Caki2 (cell line): ENCODE measurements at regions not wholly inside any gene's neighbourhood (a gene's known extent, or its start where the extent isn't known, plus 50 kb on each side); places are given as distances from the start of the nearest gene placed in this dataset.
"Not testable (repeated sequence)": the region's sequence is repeated elsewhere in the genome, so short reads cannot be mapped to it uniquely, and the experiment has no call there.

Experiments used
- DNase-seq: peaks from one replicate; pipeline ENCODE4 v3.0.0-alpha.2; 2015; ENCODE audit warnings: low read depth
- in situ Hi-C: cut with HindIII; loops from 2 replicates; pipeline ENCODE4 v1.10.0; 2016; ENCODE audit warnings: low sequenced_read_pairs, low pct_unique_long_range_greater_than_20kb, mixed read lengths

DNA sequence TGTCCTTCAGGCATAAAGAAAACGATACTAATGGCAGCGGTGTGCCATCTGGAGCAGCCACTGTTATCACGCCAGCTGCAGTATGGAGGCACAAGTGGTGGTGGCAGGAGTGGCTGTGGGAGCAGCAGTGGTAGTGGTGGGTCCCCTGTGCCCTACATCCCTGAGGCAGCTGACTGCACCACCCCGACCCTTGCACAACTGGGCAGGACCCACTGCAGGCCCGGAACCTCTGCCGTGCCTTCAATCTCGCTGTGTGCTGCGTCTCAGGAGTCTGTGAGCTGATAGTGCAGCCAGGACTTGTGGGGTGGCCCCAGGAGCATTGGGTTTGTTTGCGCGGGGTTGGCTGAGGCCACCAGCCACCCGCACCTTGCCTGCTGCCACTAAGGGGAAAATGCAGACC is 1718.0 kb downstream of the SPATA31A7 start:
- in situ Hi-C loops, DNase-seq: not testable (repeated sequence)

DNA sequence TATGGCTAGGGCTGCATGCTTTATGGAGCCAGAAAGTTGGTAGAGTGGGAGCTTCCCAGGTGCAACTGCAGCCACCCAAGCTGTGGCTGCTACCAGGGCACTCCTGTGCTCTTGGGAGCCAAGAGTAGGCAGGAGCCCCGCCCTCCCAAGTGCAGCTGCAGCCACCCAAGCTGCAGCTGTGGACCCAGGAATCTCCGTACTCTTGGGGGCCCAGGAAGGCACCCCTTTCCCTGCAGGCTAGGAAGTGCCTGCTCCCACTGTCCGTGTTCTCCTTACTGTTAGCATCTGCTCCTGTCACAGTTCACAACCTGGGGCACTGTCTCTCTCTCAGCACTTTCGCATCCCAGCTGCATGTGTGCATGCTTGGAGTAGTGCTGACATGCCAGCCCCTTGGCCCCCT is 1718.4 kb downstream of the SPATA31A7 start:
- in situ Hi-C loops, DNase-seq: not testable (repeated sequence)

DNA sequence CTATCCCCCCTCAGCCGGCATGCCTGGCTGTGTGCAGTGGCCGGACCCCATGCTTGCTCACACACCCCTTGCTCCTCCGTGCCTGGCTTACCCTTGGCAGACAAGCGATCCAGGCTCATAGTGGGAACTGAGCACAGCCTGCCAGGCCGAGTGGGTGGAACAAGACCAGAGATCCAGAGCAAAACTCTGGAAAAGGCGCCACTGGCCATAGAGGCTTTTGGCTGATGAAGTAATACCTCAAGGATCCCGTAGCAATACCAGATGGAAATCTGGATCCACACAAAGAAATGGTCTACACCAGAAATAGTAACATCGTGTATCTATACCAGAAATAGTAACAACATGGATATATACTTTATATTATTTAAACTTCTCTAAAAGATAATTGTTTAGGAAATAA is 1719.6 kb downstream of the SPATA31A7 start:
- DNase-seq = not testable (repeated sequence)

DNA sequence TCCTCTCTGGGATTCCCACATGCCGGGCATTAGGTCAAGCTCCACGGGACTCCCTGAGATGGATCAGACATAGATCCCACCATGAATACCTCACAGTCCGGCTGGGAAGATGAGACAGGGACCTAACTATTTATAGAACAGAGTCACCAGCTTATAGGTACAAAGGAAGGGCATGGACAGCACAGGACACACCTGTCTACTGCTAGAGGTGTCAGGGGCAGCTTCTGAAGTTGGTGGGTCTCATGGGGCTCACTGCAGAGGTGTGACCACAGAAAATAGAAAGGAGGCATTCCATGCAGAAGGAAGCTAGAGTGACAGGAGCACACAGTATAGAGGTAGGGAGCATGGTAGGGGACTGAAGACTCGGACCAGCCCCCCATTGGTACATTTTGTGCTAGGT is 1722.4 kb downstream of the SPATA31A7 start:
- in situ Hi-C loops = not testable (repeated sequence)

More for the DNA sequence above, 1719.6 kb downstream of the SPATA31A7 start:
- in situ Hi-C loops = not testable (repeated sequence)

DNA sequence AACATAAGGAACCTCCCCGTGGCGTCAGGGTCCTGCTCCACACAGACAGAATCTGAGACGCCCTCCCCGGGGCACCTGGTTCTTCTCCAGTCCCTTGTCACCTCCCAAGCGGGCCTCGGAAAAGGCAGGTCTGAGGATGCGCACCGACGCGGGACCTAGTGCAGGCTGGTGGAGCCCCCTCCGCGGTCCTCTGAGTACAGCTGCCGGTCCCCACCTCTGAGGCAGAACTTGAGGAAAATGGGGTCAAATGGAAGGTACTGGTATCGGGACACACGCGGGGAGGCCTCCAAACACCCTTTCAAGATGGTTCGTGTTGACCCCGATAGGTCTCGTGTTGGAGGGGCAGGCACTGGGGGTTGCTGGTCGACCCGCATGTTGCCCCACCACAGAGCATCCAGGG is 1725.3 kb downstream of the SPATA31A7 start:
- DNase-seq, in situ Hi-C loops: not testable (repeated sequence)

More for the DNA sequence above, 1722.4 kb downstream of the SPATA31A7 start:
- not testable (repeated sequence) for DNase-seq

DNA sequence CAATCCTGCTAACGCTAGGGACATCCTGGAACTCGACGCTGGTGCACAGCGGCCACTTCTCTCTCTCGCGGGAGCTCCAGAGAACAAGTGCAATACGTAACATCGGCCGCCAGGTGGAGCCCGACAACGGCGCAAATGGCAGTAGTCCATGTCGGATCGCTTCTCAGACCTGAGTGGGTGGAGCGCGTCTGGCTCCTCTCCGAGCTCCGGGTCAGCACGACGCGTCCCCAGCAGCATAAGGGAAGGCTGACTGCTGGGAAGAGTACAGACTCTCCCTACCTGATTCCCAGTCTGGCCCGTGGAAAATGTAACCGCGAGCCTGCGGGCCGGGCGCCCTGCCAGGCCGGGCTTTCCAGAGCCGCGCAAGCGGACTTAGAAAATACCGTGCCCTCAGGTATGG is 1725.8 kb downstream of the SPATA31A7 start:
- in situ Hi-C loops = not testable (repeated sequence)

DNA sequence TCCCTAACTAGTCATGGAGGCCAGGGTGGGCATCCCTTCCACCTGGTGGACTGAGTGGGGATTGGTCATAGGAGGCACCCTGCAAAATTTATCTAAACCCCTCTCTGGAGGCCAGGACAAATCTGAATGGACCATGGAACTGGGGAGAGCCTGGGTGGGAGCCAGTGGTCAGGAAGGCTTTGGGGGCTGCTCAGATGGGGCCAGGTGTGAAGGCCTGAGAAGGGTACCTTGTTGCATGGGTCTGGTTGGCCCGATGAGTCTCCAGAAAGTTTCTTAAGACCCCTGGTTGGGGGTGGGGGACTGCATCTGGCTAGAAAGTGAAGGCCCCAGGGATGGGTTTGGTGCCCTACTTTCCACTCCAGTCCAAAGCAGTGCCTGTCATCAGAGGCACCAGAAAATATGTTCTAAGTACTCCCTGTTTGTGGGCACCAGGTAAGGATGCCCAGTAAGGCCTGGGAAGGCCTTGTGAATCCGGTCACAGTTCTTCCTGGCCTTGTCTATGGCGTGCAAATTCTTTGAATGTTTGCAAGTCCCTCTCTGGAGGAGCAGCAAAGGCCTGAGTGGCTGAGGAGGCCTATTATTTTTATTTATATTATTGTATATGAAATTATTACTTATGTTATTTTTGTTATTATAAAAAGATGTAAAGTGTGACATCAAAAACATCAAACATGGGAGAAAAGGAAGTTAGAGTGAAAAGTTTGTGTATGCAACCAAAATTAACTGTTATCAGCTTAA is 1729.0 kb downstream of the SPATA31A7 start:
- DNase-seq, in situ Hi-C loops: not testable (repeated sequence)

More for the DNA sequence above, 1725.8 kb downstream of the SPATA31A7 start:
- DNase-seq = not testable (repeated sequence)

DNA sequence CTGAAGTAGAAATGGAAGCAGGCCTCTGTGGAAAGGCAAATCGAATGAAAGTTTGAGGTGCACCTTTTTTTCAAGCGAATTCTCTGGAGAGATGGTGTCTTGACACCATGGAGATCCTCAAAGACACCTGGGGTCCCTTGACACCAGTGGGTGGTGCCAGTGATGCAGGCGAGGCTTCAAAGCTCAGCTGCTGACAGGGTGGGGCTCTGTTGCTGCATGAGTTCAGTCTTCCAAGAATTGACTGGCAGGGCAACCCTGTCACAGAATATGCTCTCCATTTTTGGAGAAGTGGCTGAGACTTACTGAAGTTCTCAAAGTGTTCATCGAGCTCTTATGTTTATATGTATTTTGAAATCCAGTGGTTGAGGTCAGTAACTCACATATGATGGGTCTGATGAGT is 1741.6 kb downstream of the SPATA31A7 start:
- DNase-seq, in situ Hi-C loops: not testable (repeated sequence)

DNA sequence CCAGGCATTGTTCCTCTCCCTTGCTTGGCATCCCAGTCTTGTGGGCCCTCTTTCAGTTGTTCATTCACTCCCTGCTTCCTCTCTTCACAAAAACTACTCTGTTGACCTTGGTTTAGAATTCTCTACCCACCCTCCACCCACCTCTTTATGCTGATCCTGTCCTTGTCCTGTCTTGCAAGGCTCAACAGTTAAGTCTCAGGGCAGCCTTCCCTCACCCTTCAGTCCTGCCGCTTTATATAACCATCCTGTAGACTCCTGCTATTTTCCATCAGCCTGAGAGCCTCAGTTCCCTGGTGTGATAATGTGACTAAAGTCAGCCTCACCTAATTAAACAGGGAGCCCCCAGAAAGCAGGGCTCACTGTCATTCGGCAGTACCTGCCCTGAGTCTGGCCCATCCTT is 1763.0 kb downstream of the SPATA31A7 start:
- DNase-seq, in situ Hi-C loops: not testable (repeated sequence)
